Panc1 (cell line): ENCODE measurements at regions not wholly inside any gene's neighbourhood (a gene's known extent, or its start where the extent isn't known, plus 50 kb on each side); places are given as distances from the start of the nearest gene placed in this dataset.

ENCODE experiments used
- SIN3A ChIP-seq: IDR thresholded peaks from 2 replicates; pipeline ENCODE4 v1.6.1; 2012; ENCODE audit warnings: low read depth, mild to moderate bottlenecking, low read length, moderate library complexity, borderline replicate concordance; ENCODE audit not compliant: insufficient read depth
- TF ChIP-seq, protein P1 (sequence below): fragments of 450-650 bp; IDR thresholded peaks from 2 replicates; pipeline ENCODE4 v1.5.1; 2017; ENCODE audit warnings: mild to moderate bottlenecking

DNA sequence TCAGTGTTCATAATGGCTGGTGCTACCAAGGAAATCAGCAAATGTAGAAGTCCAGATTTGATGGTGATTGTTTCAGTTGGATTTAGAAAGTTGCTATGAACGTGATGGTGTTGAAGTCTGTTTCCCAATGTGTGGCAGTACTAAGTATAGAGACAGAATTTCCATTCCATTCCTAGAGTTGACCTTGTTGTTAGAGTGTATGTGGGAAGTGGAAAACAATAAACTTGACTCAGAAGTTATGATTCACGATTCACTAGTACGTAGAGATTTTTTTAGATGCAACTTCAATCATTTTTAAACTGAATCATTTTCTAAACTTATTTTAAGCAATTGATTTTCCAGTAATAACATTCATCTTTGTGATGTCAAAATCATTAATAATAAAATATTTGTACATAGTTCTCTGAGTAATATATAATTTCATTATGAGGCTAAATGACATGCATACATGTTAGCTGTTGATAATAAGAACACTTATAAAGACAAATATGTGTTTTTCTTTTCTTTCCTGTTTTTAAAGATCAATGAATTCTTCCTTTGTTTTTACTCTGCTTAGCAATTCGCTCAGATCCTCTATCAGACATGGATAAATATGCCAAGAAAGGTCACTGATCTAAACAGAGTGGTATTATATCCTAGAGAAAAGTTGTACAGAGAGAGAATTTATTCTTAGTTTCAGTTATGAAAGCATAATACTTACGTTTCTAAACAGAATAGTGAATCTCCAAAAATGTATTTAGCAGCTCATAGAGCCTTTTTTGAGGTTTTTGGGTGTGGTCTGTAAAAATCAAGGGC, 108.8 kb upstream of the GPR149 start:
- TF ChIP-seq, protein P1, sequence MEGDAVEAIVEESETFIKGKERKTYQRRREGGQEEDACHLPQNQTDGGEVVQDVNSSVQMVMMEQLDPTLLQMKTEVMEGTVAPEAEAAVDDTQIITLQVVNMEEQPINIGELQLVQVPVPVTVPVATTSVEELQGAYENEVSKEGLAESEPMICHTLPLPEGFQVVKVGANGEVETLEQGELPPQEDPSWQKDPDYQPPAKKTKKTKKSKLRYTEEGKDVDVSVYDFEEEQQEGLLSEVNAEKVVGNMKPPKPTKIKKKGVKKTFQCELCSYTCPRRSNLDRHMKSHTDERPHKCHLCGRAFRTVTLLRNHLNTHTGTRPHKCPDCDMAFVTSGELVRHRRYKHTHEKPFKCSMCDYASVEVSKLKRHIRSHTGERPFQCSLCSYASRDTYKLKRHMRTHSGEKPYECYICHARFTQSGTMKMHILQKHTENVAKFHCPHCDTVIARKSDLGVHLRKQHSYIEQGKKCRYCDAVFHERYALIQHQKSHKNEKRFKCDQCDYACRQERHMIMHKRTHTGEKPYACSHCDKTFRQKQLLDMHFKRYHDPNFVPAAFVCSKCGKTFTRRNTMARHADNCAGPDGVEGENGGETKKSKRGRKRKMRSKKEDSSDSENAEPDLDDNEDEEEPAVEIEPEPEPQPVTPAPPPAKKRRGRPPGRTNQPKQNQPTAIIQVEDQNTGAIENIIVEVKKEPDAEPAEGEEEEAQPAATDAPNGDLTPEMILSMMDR: no peak
- TF ChIP-seq SIN3A: no peak
